Fibroblast of lung (primary cell): ENCODE measurements at regions not wholly inside any gene's neighbourhood (a gene's known extent, or its start where the extent isn't known, plus 50 kb on each side); places are given as distances from the start of the nearest gene placed in this dataset.

ENCODE experiments used
- EZH2 ChIP-seq: IDR thresholded peaks from 2 replicates; pipeline ENCODE4 v1.5.1; 2012; ENCODE audit warnings: low read length, control low read depth, mild to moderate bottlenecking; ENCODE audit errors: missing control alignments
- TF ChIP-seq, protein P1 (sequence below), 2 donors: IDR thresholded peaks in 1 of 2; conservative IDR thresholded peaks in 1 of 2; 1 replicate in 1 of 2; 2 replicates in 1 of 2; pipeline ENCODE4 v1.5.1; 2011 to 2012; ENCODE audit warnings: low read length in 2 of 2, control low read depth in 1 of 2, inconsistent platforms in 1 of 2, low read depth in 1 of 2, mild to moderate bottlenecking in 1 of 2

GRCh38 chr9:31084350-31084749, 1300.1 kb upstream of the ACO1 start:
- TF ChIP-seq, protein P1, sequence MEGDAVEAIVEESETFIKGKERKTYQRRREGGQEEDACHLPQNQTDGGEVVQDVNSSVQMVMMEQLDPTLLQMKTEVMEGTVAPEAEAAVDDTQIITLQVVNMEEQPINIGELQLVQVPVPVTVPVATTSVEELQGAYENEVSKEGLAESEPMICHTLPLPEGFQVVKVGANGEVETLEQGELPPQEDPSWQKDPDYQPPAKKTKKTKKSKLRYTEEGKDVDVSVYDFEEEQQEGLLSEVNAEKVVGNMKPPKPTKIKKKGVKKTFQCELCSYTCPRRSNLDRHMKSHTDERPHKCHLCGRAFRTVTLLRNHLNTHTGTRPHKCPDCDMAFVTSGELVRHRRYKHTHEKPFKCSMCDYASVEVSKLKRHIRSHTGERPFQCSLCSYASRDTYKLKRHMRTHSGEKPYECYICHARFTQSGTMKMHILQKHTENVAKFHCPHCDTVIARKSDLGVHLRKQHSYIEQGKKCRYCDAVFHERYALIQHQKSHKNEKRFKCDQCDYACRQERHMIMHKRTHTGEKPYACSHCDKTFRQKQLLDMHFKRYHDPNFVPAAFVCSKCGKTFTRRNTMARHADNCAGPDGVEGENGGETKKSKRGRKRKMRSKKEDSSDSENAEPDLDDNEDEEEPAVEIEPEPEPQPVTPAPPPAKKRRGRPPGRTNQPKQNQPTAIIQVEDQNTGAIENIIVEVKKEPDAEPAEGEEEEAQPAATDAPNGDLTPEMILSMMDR (conservative IDR thresholded peaks at IDR 0.05 in 1 of 2, IDR thresholded peaks at IDR 0.05 in 1 of 2; ENCODE audit: low read depth in 1 of 2, low read length in 2 of 2), result no peak
- no peak for TF ChIP-seq EZH2
